Activated CD4-positive, alpha-beta memory T cell treated with anti-CD3 and anti-CD28 coated beads, Interleukin-2, amount 10 ng/mL, durations not matched to agents 7 days and 5 days (primary cell): ENCODE measurements at regions not wholly inside any gene's neighbourhood (a gene's known extent, or its start where the extent isn't known, plus 50 kb on each side); places are given as distances from the start of the nearest gene placed in this dataset.

ENCODE experiments used
- CTCF ChIA-PET: fragments of 350-600 bp; sonication (Branson Sonifier 250); formaldehyde crosslinking; loops from one replicate; lab custom pipeline; 2021; ENCODE audit warnings: antibody characterized with exemption, inconsistent platforms; lab: Charles Lee
- POLR2A ChIA-PET: fragments of 350-600 bp; sonication (Branson Sonifier 250); formaldehyde crosslinking; loops from one replicate; lab custom pipeline; 2021; ENCODE audit warnings: antibody characterized with exemption; lab: Charles Lee
- DNase-seq: peaks from one replicate; pipeline ENCODE4 v3.0.0-alpha.2; 2020
- H3K27ac Mint-ChIP-seq: one replicate; pipeline ENCODE4 v1.8.0; 2021; ENCODE audit warnings: mild to moderate bottlenecking, mixed read lengths
- H3K27me3 Mint-ChIP-seq: one replicate; pipeline ENCODE4 v1.8.0; 2021; ENCODE audit warnings: mixed read lengths
- H3K36me3 Mint-ChIP-seq: one replicate; pipeline ENCODE4 v1.8.0; 2021; ENCODE audit warnings: low read depth, mixed read lengths
- H3K4me1 Mint-ChIP-seq: one replicate; pipeline ENCODE4 v1.8.0; 2021; ENCODE audit warnings: mixed read lengths
- H3K4me3 Mint-ChIP-seq: one replicate; pipeline ENCODE4 v1.8.0; 2021; ENCODE audit warnings: mild to moderate bottlenecking, mixed read lengths
- H3K9me3 Mint-ChIP-seq: one replicate; pipeline ENCODE4 v1.8.0; 2021; ENCODE audit warnings: mixed read lengths

DNA sequence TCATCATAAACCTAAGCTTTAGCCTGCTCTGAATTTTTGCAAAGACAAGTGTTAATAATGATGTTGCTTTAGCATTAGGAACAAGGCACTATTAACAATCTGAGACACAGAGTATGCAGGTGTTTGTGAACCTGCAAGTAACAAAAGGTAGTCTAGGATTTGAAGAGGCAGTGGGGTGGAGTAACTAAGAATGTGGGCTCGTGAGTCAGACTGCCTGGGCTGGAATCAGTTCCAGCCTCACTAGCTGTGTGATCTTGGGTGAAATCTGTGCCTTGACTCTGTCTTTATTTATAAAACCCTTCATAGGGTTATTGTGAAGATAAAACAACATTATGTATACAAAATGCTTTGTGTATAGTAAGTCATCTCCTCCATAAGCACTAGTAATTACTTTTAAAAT lies 610.6 kb upstream of the CFAP20DC start:
- no peaks in the 10 kb centered on the region for H3K27me3 Mint-ChIP-seq
- H3K9me3 Mint-ChIP-seq: no peaks in the 10 kb centered on the region
- no peak overlapping the region for H3K27ac Mint-ChIP-seq
- ChIA-PET CTCF (no interaction called here), POLR2A (no interaction called here)
- no peaks in the 10 kb centered on the region for H3K4me1 Mint-ChIP-seq
- H3K36me3 Mint-ChIP-seq: no peaks in the 10 kb centered on the region
- H3K4me3 Mint-ChIP-seq: no peak overlapping the region
- DNase-seq: no peak

DNA sequence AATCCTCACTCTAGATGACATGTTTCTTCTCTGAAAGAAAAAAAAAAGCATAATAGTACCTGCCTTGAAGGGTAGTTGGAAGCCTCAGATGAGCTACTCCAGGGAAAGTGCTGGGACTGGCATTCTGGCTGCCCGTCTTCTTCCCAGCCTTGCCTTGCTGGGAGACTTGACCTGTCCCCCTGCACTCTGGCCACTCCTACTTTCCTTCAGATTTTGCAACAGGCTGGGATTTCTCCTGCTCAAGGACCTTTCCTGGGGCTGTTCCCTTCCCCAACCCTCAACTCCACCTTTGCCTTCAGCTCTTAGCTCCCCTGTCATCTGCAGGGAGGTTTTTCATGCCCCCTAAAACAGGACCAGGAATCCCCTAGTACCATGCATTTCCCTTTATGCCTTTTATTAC lies 609.9 kb upstream of the CFAP20DC start:
- CTCF ChIA-PET: no interaction called here
- Mint-ChIP-seq H3K9me3 (no peaks in the 10 kb centered on the region), H3K27me3 (no peaks in the 10 kb centered on the region), H3K4me3 (no peak overlapping the region), H3K27ac (no peak overlapping the region), H3K36me3 (no peaks in the 10 kb centered on the region), H3K4me1 (no peaks in the 10 kb centered on the region)
- POLR2A ChIA-PET: no interaction called here
- DNase-seq: no peak

DNA sequence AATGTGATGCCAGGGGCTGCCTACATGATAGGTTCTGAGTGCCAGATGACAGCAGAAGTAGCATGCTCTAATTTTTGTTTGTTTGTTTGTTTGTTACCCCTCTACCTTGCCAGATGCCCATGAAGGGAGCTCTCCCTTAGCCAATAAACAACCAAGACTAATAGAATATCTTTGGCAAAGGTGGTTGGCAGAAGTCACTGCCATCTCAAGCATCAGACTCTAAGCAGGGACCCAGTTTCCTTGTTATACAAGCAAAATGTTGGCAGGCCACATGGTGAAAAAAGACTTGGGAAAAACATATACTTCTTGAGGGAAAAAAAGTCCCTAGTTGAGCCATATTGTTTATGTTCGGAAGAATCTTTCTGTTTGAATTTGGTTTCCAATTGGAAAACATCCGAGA lies 609.0 kb upstream of the CFAP20DC start:
- Mint-ChIP-seq H3K27ac (no peak overlapping the region), H3K4me1 (no peaks in the 10 kb centered on the region), H3K36me3 (no peaks in the 10 kb centered on the region), H3K27me3 (no peaks in the 10 kb centered on the region), H3K4me3 (no peak overlapping the region), H3K9me3 (no peaks in the 10 kb centered on the region)
- ChIA-PET POLR2A (no interaction called here), CTCF (no interaction called here)
- no peak for DNase-seq

DNA sequence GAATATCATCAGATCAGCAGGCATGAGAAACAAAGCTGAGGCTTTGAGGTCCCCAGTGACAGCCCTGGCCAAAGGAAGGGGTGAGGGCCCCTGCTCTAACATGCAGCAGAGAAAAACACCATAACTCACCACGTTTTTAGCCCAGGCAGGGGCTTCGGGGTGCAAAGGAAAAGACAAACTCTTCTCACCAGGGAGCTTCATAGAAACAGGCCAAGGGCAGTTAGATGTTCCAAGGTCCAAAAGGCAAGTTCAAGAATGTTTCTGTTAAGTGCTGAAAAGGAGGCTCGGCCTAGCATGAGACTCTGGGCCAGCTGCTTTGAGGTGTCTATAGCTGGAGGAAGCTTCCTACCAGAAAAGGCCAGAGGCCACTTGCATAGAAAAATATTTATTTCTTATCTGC lies 608.4 kb upstream of the CFAP20DC start:
- H3K4me3 Mint-ChIP-seq: no peak overlapping the region
- H3K4me1 Mint-ChIP-seq: no peaks in the 10 kb centered on the region
- H3K27ac Mint-ChIP-seq: no peak overlapping the region
- no peaks in the 10 kb centered on the region for H3K36me3 Mint-ChIP-seq
- H3K9me3 Mint-ChIP-seq: no peaks in the 10 kb centered on the region
- no peak for DNase-seq
- H3K27me3 Mint-ChIP-seq: no peaks in the 10 kb centered on the region
- CTCF ChIA-PET: interaction anchor here (0.6 kb wide), 1 partner anchor 80 kb away, joined by 3 read pairs; no protein-coding TSS in a partner anchor
- POLR2A ChIA-PET: no interaction called here

DNA sequence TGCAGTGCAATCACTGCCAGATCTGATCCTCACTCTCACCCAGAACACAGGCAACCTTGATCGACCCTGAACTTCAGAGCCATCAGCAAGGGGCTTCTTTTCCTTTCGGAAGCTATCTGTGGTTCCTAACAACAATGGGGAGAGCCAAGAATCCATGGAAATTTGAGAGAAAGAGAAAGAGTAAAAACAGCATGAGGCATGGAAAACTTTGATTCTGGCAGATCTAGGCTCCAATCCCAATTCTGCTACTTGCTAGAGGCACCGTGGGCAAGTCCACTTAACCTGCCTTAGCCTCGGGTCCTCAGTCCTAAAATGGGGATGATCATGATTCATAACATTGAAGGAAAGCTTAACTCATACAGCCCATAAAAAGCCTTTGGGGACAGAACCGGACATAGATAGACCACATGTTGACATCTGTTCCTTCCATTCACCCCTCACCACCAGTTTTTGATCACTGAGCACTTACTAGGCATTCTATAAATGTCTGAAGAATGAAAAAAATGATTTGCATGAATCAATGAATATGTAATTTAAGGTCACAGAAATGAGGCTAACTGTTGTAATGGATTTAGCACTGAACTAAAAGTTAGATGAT lies 605.7 kb upstream of the CFAP20DC start:
- Mint-ChIP-seq H3K27ac (no peak overlapping the region), H3K9me3 (peaks cover 5% of the 10 kb centered on the region), H3K4me1 (no peaks in the 10 kb centered on the region), H3K36me3 (no peaks in the 10 kb centered on the region), H3K4me3 (no peak overlapping the region), H3K27me3 (no peaks in the 10 kb centered on the region)
- ChIA-PET CTCF (no interaction called here), POLR2A (no interaction called here)
- no peak for DNase-seq

DNA sequence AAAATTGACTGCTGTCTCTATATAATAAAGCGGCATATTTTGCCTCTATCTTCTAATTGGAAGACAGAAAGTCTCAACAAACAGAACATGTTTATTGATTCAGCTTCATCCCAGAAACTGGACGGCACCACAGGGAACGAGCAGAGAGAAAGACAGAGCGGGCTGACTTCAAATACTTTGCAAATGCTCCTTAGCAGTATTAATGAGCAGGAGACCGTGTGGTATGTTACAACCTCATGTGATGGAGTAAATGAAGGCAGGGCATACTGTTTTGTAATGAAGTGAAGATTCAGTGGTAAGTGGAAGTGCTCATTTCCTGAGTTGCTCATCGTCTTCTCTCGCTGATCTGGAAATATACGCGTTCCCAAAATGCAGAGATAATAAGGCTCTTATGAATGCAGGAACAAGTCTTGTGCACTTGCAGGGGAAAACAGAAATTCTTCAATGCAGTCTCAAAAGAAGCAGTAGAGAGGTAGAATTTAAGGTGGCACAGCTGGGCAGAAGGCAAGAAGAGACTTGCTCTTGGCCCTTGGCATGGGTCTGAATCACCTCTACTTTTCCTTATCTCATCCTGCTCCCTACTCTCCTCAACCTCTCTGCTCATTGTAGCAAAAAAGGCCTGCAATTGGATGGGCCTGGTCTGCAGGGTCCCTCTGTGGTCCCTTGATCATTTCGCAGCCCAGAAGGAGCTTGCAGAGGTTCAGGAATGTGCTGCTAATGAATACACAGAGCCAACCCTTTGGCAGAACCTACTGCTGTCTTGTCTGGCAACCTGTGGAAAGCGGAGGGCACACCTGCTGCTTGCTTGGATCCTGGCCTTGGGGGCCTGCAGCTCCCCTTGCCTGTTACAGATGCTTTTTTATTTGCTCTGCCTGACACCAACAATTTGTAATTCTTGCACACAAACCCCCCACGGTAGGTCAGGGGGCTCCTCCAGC lies 604.9 kb upstream of the CFAP20DC start:
- H3K27me3 Mint-ChIP-seq: no peaks in the 10 kb centered on the region
- ChIA-PET CTCF (no interaction called here), POLR2A (no interaction called here)
- no peak overlapping the region for H3K4me3 Mint-ChIP-seq
- H3K4me1 Mint-ChIP-seq: no peaks in the 10 kb centered on the region
- H3K36me3 Mint-ChIP-seq: no peaks in the 10 kb centered on the region
- no peak for DNase-seq
- H3K9me3 Mint-ChIP-seq: peaks cover 9% of the 10 kb centered on the region
- H3K27ac Mint-ChIP-seq: no peak overlapping the region

DNA sequence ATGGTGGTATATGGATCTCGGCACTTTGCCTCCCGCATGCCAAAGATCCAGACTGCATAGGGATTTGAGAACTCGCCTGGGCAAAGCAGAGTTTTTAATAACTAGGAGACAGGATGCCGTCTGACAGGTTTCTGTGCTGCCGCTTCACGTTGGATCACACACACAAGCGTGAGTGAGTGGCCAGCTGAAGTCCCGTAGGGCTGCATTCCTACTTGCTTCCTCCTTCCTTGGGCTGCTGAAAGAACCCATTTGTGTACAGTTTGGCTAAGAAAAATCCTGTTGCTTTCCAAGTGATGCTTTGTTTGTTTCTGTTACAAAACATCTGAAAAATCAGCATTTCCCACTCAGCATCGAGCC lies 604.3 kb upstream of the CFAP20DC start:
- Mint-ChIP-seq H3K4me1 (no peaks in the 10 kb centered on the region), H3K36me3 (peaks cover 3% of the 10 kb centered on the region), H3K27ac (no peak overlapping the region), H3K4me3 (no peak overlapping the region), H3K27me3 (no peaks in the 10 kb centered on the region), H3K9me3 (peaks cover 14% of the 10 kb centered on the region)
- ChIA-PET POLR2A (no interaction called here), CTCF (no interaction called here)
- DNase-seq: no peak

DNA sequence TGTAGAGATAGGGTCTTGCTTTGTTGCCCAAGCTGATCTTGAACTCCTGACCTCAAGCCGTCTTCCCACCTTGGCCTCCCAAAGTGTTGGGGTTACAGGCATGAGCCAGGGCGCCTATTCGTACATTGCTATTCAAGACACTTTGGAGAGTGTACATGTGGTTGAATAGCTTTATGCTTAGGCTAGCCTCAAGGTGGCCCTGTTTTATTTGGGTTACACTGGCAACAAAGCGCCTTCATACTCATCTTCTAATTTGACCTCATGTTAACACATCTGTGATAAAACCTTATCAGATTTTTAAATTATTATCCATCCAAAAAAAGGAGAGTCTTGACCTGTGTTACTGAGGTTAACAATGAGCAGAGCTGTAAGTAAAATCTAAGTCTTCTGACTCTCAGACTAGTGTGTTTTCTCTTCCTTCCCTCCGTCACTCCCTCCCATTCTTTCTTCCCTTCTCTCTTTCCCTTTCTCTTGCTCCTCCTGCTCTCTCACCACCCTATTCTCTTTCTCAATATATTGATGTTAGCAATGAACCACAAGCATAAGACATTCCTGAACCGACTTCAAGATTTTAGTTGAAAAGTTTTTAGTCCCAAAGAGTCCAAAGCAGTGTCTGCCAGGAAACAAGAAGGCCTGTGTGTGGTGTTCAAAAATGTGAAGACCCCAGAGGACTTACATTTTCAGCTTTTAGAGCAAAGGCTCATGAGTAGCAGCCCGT lies 603.7 kb upstream of the CFAP20DC start:
- no peak overlapping the region for H3K4me3 Mint-ChIP-seq
- H3K27ac Mint-ChIP-seq: no peak overlapping the region
- H3K27me3 Mint-ChIP-seq: no peaks in the 10 kb centered on the region
- H3K4me1 Mint-ChIP-seq: no peaks in the 10 kb centered on the region
- ChIA-PET CTCF (no interaction called here), POLR2A (no interaction called here)
- peaks cover 17% of the 10 kb centered on the region for H3K9me3 Mint-ChIP-seq
- no peak for DNase-seq
- H3K36me3 Mint-ChIP-seq: peaks cover 3% of the 10 kb centered on the region

DNA sequence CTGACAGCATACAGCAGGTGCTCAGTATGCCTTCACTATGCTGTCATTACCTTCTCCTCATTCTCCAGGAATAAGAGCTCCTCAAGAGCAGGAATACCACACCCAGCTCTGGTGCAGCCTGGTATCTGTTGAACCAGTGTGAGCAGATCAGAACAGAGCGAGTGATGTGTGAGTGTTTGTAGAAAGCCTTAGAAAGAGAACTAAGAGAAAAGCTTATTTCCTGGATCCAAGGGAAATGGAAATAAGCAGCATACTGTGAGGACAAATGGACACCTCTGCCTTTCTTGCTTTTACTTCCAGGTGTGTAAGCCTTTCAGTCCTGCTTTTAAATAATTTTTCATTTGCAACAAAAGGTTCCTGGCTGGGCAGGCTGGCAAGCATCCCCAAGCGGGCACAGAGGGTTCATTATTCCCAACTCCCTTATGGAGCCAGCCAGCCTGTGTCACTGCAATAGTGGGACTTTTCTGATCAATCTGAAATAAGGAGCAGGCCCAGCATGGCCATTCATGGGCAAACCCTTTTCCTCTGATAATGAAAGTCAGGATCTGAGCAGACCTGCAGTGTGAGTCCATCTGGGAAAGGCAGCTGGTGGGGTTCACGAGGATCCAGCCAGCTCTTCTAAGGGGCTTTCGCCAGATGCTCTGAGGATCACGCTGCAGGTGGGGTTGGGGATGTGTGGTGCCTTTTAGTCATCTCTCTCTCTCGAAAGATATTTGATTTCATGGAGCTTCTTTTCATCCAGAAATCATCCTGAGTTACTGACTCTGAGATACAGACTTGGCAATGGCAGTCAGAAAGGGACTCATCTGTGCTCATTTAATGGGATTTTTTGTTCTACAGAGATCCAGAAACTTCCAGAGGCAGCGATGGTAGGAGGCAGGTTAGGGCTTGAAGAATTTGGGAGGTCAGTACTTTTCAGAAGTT lies 594.9 kb upstream of the CFAP20DC start:
- DNase-seq: no peak
- H3K4me1 Mint-ChIP-seq: no peaks in the 10 kb centered on the region
- POLR2A ChIA-PET: no interaction called here
- H3K4me3 Mint-ChIP-seq: no peak overlapping the region
- H3K27me3 Mint-ChIP-seq: peaks cover 11% of the 10 kb centered on the region
- CTCF ChIA-PET: no interaction called here
- H3K36me3 Mint-ChIP-seq: peaks cover 3% of the 10 kb centered on the region
- peaks cover 12% of the 10 kb centered on the region for H3K9me3 Mint-ChIP-seq
- no peak overlapping the region for H3K27ac Mint-ChIP-seq

DNA sequence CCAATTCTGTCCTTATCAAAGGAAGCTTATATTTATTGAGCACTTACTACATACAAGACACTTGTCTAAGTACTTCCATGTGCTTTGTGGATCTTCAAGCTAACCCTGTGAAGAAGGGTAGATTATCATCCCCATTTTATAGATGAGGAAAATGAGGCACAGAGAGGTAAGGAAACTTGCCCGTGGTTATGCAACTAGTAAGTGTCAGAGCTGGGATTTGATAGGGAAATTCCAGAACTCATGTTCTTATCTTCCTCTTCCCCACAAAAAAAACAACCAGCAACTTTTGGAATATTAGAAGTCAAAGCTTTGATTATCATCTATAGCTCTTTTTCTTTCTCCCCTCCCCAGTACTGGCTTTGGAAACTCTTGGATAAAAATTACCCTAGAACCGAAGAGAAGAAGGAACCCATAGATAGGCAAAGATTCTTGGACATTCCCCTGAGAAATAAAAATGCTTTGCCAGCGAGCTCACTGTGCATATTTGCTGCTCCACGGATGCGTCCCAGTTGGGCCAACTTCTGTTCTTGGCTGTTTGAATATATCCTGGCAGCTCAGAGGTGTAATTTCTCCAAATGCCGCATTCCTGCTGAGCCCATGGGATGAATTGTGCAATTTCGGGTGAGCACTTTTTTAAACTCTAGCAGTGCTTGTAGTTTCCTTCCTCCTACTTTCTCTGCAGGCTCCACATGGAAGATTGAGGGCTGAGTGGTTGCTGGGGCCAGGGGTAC lies 591.5 kb upstream of the CFAP20DC start:
- POLR2A ChIA-PET: no interaction called here
- H3K27me3 Mint-ChIP-seq: peaks cover 11% of the 10 kb centered on the region

DNA sequence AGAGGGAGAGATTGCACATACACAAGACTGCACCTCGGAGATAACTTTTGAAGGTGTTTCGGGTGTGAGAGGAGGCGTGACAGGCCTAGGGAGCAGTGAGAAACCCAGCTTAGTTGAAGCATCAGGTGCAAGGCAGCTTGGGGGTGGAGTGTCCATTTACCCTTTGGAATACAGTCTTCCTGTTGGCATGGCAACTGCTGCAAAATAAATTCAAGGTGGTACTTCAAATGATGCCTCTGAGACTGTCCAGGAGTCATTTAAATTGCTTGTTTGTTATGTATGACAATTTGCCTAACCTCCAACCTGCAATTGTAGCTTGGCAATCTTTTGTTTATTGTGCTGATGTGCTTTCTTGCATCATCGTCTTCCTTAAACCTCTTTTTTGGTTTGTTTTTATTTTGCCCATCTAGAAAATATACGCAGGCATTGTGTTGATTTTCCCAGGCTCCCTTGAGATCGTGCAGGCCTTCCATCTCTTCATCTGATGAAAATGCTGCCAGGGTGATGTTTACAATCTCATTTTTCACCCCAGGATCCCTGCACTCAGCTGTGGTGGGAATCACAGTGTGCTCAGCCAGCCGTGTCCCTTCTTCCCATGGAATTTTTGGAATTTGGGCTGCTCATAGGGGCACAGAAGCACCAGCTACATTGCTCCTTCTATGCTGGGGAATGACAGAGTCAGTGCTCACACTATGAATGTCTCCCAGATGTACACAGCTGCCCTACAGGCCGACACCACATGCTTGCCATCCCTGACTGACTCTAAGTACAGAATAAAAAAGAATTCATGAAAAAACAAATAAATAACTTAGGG lies 583.1 kb upstream of the CFAP20DC start:
- no peak overlapping the region for H3K4me3 Mint-ChIP-seq
- no peak overlapping the region for H3K27ac Mint-ChIP-seq
- CTCF ChIA-PET: no interaction called here
- H3K9me3 Mint-ChIP-seq: no peaks in the 10 kb centered on the region
- H3K4me1 Mint-ChIP-seq: no peaks in the 10 kb centered on the region
- H3K36me3 Mint-ChIP-seq: no peaks in the 10 kb centered on the region
- POLR2A ChIA-PET: no interaction called here
- no peaks in the 10 kb centered on the region for H3K27me3 Mint-ChIP-seq
- no peak for DNase-seq

More for the DNA sequence above, 591.5 kb upstream of the CFAP20DC start:
- Mint-ChIP-seq H3K9me3 (no peaks in the 10 kb centered on the region), H3K4me1 (no peaks in the 10 kb centered on the region), H3K36me3 (no peaks in the 10 kb centered on the region), H3K27ac (no peak overlapping the region), H3K4me3 (no peak overlapping the region)
- CTCF ChIA-PET: interaction anchor here (1.3 kb wide), 1 partner anchor 66 kb away, joined by 3 read pairs; no protein-coding TSS in a partner anchor
- DNase-seq: no peak
